ENCODE measurements at regions not wholly inside any gene's neighbourhood (a gene's known extent, or its start where the extent isn't known, plus 50 kb on each side); places are given as distances from the start of the nearest gene placed in this dataset.

- no peaks in the 10 kb centered on the region for H3K4me1 Mint-ChIP-seq
- ATAC-seq = no peak
- H3K9me3 Mint-ChIP-seq = peaks cover 13% of the 10 kb centered on the region
- no peak overlapping the region for H3K4me3 Mint-ChIP-seq
- TF ChIP-seq E2F1 (CRISPR knock-in tag; IDR thresholded peaks at IDR 0.05) (no peak), ZNF671 (CRISPR knock-in tag; IDR thresholded peaks at IDR 0.05) (no peak), NR3C1 (CRISPR knock-in tag; conservative IDR thresholded peaks at IDR 0.05; ENCODE audit: low read depth) (no peak), E2F4 (CRISPR knock-in tag; IDR thresholded peaks at IDR 0.05; ENCODE audit: borderline replicate concordance, low read depth) (no peak), HMGXB4 (CRISPR knock-in tag; IDR thresholded peaks at IDR 0.05) (no peak), ZNF138 (CRISPR knock-in tag; conservative IDR thresholded peaks at IDR 0.05) (no peak), ARID4B (CRISPR knock-in tag; IDR thresholded peaks at IDR 0.05; ENCODE audit: borderline replicate concordance) (no peak), SP1 (CRISPR knock-in tag; conservative IDR thresholded peaks at IDR 0.05) (no peak), CDX4 (CRISPR knock-in tag; IDR thresholded peaks at IDR 0.05; ENCODE audit: borderline replicate concordance) (no peak), ZBTB43 (CRISPR knock-in tag; IDR thresholded peaks at IDR 0.05) (no peak), SOX15 (CRISPR knock-in tag; IDR thresholded peaks at IDR 0.05) (no peak), ATF6 (CRISPR knock-in tag; IDR thresholded peaks at IDR 0.05) (no peak), ETV6 (CRISPR knock-in tag; IDR thresholded peaks at IDR 0.05) (no peak), ZNF423 (CRISPR knock-in tag; IDR thresholded peaks at IDR 0.05) (no peak), ZMAT4 (CRISPR knock-in tag; IDR thresholded peaks at IDR 0.05) (no peak), ZSCAN18 (CRISPR knock-in tag; IDR thresholded peaks at IDR 0.05) (no peak)
- no peaks in the 10 kb centered on the region; the same call in none of the 2 replicates for H3K27me3 Mint-ChIP-seq (ENCODE audit: low read depth)
- H3K36me3 Mint-ChIP-seq = 0 out of 2 replicates have a peak, but pooled peaks cover 3% of the 10 kb centered on the region
- ChIA-PET CTCF (no interaction called here), POLR2A (no interaction called here)
- DNase-seq (ENCODE audit: low spot score) = no peak
- H3K27ac Mint-ChIP-seq = no peak overlapping the region
These were observed 84.7 kb upstream of the CLDN14 start for GRCh38 chr21:36564647-36565046.

All from WTC11 (cell line).